Mammary epithelial cell (primary cell): ENCODE measurements at regions not wholly inside any gene's neighbourhood (a gene's known extent, or its start where the extent isn't known, plus 50 kb on each side); places are given as distances from the start of the nearest gene placed in this dataset.

Experiments
- CTCF ChIP-seq, 2 donors: IDR thresholded peaks in 1 of 2; conservative IDR thresholded peaks in 1 of 2; 2 replicates each; pipeline ENCODE4 v1.5.1; 2011 to 2012; ENCODE audit warnings: inconsistent platforms in 2 of 2, low read length in 2 of 2, mild to moderate bottlenecking in 2 of 2, control low read depth in 1 of 2, low read depth in 1 of 2; ENCODE audit not compliant: insufficient read depth in 1 of 2; ENCODE audit errors: extremely low read depth in 1 of 2
- EZH2 ChIP-seq: IDR thresholded peaks from 2 replicates; pipeline ENCODE4 v1.6.1; 2012; ENCODE audit warnings: low read length, inconsistent platforms, borderline replicate concordance

GRCh38 chr22:44425694-44426045 is 72.4 kb downstream of the RTL6 start:
- TF ChIP-seq CTCF (conservative IDR thresholded peaks at IDR 0.05 in 1 of 2, IDR thresholded peaks at IDR 0.05 in 1 of 2; ENCODE audit: extremely low read depth in 1 of 2, insufficient read depth in 1 of 2, low read depth in 1 of 2, low read length in 2 of 2): no peak
- no peak for TF ChIP-seq EZH2
